Endodermal cell (in vitro differentiated cells): ENCODE measurements at regions not wholly inside any gene's neighbourhood (a gene's known extent, or its start where the extent isn't known, plus 50 kb on each side); places are given as distances from the start of the nearest gene placed in this dataset.

Source experiments
- DNase-seq: peaks from one replicate; pipeline ENCODE4 v3.0.0-alpha.2; 2017
- H3K27ac ChIP-seq: 2 replicates; pipeline ENCODE4 v1.5.1; 2013; ENCODE audit warnings: mild to moderate bottlenecking, low read depth, low read length, moderate library complexity
- H3K27me3 ChIP-seq: 2 replicates; pipeline ENCODE4 v1.6.1; 2013; ENCODE audit warnings: mild to moderate bottlenecking, low read length, moderate library complexity; ENCODE audit not compliant: insufficient read depth, control insufficient read depth, poor library complexity, severe bottlenecking
- H3K36me3 ChIP-seq: 2 replicates; pipeline ENCODE4 v1.7.0; 2013; ENCODE audit warnings: mild to moderate bottlenecking, low read length, moderate library complexity; ENCODE audit not compliant: control insufficient read depth, insufficient read depth
- H3K4me1 ChIP-seq: one replicate; pipeline ENCODE4 v1.7.0; 2013; ENCODE audit warnings: low read length; ENCODE audit not compliant: control insufficient read depth, insufficient read depth
- H3K4me3 ChIP-seq: 2 replicates; pipeline ENCODE4 v1.5.1; 2013; ENCODE audit warnings: mild to moderate bottlenecking, low read length, moderate library complexity
- H3K9ac ChIP-seq: 2 replicates; pipeline ENCODE4 v1.6.1; 2013; ENCODE audit warnings: mild to moderate bottlenecking, low read length, moderate library complexity; ENCODE audit not compliant: poor library complexity, severe bottlenecking; ENCODE audit errors: extremely low read depth
- H3K9me3 ChIP-seq: 2 replicates; pipeline ENCODE4 v1.6.1; 2013; ENCODE audit warnings: mild to moderate bottlenecking, low read length, moderate library complexity; ENCODE audit not compliant: control insufficient read depth
- H3K27ac Mint-ChIP-seq: 2 replicates; pipeline ENCODE4 v1.8.0; 2020; ENCODE audit warnings: mixed read lengths
- H3K27me3 Mint-ChIP-seq: 2 replicates; pipeline ENCODE4 v1.8.0; 2021; ENCODE audit warnings: mild to moderate bottlenecking, mixed read lengths; ENCODE audit not compliant: insufficient read depth
- H3K36me3 Mint-ChIP-seq: 2 replicates; pipeline ENCODE4 v1.8.0; 2020; ENCODE audit warnings: low read depth, mixed read lengths
- H3K4me1 Mint-ChIP-seq: 2 replicates; pipeline ENCODE4 v1.8.0; 2020; ENCODE audit warnings: mixed read lengths
- H3K4me3 Mint-ChIP-seq: 2 replicates; pipeline ENCODE4 v1.8.0; 2020; ENCODE audit warnings: mild to moderate bottlenecking, moderate library complexity, mixed read lengths
- H3K9me3 Mint-ChIP-seq: 2 replicates; pipeline ENCODE4 v1.8.0; 2020; ENCODE audit warnings: mild to moderate bottlenecking, mixed read lengths
- WGBS, 2 experiments: methylation state at CpG; one replicate each; pipeline versions ENCODE4 v1.1.5 to v1.1.7; 2013; ENCODE audit warnings: missing lambda C conversion rate in 2 of 2, mixed read lengths in 1 of 2; ENCODE audit not compliant: insufficient coverage in 1 of 2, insufficient read length in 1 of 2; 5-methylcytosine and 5-hydroxymethylcytosine counted together
- TF ChIP-seq, protein P1 (sequence below): fragments of 200-600 bp; sonication (generic); conservative IDR thresholded peaks from 2 replicates; pipeline ENCODE4 v1.5.0; 2021; ENCODE audit warnings: antibody characterized with exemption, mild to moderate bottlenecking

DNA sequence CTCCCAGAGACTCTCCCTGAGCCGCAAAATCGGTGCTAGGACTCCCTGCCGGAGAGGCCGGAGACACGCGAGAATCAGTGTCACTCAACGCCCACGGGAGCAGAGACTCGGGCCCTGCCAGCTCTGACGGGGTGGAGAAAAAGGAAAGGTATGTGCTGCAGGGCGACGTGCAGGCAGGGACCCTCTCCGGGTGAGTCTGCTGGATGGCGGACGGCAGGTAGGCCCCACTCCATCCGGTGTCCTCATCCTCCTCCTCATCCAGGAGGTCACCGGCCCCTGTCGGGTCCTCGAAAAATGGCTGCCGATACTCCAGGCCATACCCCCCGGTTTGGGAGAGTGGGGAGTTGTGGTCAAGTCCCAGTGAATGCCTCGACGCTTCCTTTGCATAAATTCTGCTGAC is 110.7 kb downstream of the PMAIP1 start:
- H3K27ac ChIP-seq = no peak overlapping the region
- H3K36me3 ChIP-seq = no peaks in the 10 kb centered on the region
- no peak overlapping the region for H3K9ac ChIP-seq
- 96 to 98% methylated on average over 8 to 23 of the region's 23 CpGs for WGBS, 2 experiments
- H3K4me1 Mint-ChIP-seq = no peaks in the 10 kb centered on the region
- DNase-seq = no peak
- H3K27me3 ChIP-seq = no peaks in the 10 kb centered on the region
- H3K27ac Mint-ChIP-seq = no peak overlapping the region
- H3K9me3 Mint-ChIP-seq = peaks cover 25% of the 10 kb centered on the region
- no peaks in the 10 kb centered on the region for H3K4me1 ChIP-seq
- no peaks in the 10 kb centered on the region for H3K36me3 Mint-ChIP-seq
- peaks cover 3% of the 10 kb centered on the region for H3K27me3 Mint-ChIP-seq
- H3K4me3 Mint-ChIP-seq = no peak overlapping the region
- TF ChIP-seq, protein P1, sequence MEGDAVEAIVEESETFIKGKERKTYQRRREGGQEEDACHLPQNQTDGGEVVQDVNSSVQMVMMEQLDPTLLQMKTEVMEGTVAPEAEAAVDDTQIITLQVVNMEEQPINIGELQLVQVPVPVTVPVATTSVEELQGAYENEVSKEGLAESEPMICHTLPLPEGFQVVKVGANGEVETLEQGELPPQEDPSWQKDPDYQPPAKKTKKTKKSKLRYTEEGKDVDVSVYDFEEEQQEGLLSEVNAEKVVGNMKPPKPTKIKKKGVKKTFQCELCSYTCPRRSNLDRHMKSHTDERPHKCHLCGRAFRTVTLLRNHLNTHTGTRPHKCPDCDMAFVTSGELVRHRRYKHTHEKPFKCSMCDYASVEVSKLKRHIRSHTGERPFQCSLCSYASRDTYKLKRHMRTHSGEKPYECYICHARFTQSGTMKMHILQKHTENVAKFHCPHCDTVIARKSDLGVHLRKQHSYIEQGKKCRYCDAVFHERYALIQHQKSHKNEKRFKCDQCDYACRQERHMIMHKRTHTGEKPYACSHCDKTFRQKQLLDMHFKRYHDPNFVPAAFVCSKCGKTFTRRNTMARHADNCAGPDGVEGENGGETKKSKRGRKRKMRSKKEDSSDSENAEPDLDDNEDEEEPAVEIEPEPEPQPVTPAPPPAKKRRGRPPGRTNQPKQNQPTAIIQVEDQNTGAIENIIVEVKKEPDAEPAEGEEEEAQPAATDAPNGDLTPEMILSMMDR = no peak
- H3K4me3 ChIP-seq = no peak overlapping the region
- H3K9me3 ChIP-seq = no peaks in the 10 kb centered on the region

DNA sequence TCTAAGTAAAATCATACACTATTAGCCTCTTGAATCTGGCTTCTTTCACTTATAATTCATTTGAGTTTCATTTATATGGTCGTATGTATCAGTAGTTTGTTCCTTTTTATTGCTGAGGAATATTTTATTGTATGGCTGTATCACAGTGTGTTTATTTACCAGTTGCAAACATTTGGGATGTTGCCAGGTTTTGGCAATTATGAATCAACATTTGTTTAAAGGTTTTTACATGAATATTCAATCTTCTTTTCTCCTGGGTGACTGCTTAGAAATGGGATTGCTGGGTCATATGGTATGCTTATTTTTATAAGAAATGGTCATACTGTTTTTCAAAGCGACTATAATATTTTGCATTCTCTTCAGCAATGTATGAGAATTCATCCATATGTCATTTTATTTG is 107.9 kb downstream of the PMAIP1 start:
- no peak overlapping the region for H3K27ac ChIP-seq
- Mint-ChIP-seq H3K27me3 (peaks cover under 1% of the 10 kb centered on the region), H3K36me3 (no peaks in the 10 kb centered on the region), H3K4me1 (no peaks in the 10 kb centered on the region), H3K27ac (no peak overlapping the region), H3K9me3 (peaks cover 17% of the 10 kb centered on the region), H3K4me3 (no peak overlapping the region)
- DNase-seq = no peak
- 67 to 70% methylated on average over 1 of the region's 2 CpGs for WGBS, 2 experiments
- TF ChIP-seq, protein P1 = no peak
- H3K4me3 ChIP-seq = no peak overlapping the region
- no peaks in the 10 kb centered on the region for H3K36me3 ChIP-seq
- no peaks in the 10 kb centered on the region for H3K4me1 ChIP-seq
- no peak overlapping the region for H3K9ac ChIP-seq
- no peaks in the 10 kb centered on the region for H3K27me3 ChIP-seq
- H3K9me3 ChIP-seq = no peaks in the 10 kb centered on the region

DNA sequence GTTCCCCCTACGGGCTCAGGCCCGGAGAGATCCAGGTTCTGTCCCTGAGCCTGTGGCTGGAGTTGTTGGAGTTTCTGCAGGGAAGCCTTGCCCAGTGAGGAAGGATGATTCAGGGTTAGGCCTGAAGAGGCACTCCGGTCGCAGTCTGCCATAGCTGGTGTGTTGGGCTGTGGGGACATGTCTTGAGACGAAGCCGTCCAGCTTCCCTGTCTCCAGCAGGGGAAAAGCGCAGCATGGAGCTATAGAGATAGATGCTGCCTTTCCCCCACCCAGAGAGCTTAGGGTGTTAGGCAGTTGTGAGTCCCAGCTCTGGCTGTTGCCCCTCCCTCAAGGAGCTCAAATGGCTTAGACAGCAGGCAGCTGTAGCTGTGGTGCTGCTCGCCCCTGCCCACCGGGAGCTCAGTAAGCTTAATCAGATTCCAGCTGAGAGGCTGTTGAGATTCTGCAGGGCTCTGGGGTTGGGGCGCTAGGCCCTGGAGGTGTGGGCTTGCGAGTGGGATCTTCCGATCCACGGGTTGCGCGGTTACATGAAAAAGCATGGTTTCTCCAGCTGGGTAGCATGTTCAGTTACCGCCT is 103.9 kb downstream of the PMAIP1 start:
- no peaks in the 10 kb centered on the region for H3K4me1 ChIP-seq
- H3K27ac ChIP-seq = no peak overlapping the region
- H3K9me3 Mint-ChIP-seq = peaks cover 13% of the 10 kb centered on the region
- 95 to 97% methylated on average over 10 to 16 of the region's 16 CpGs for WGBS, 2 experiments
- H3K27me3 Mint-ChIP-seq = peaks cover 5% of the 10 kb centered on the region
- peak; percentile 67 for DNase-seq
- H3K4me1 Mint-ChIP-seq = no peaks in the 10 kb centered on the region
- H3K36me3 ChIP-seq = no peaks in the 10 kb centered on the region
- H3K9ac ChIP-seq = no peak overlapping the region
- TF ChIP-seq, protein P1 = peak; percentile 43
- no peaks in the 10 kb centered on the region for H3K27me3 ChIP-seq
- H3K9me3 ChIP-seq = no peaks in the 10 kb centered on the region
- peak overlapping the region; percentile 66 for H3K27ac Mint-ChIP-seq
- no peaks in the 10 kb centered on the region for H3K36me3 Mint-ChIP-seq
- H3K4me3 ChIP-seq = no peak overlapping the region
- H3K4me3 Mint-ChIP-seq = no peak overlapping the region
